ENCODE measurements at regions not wholly inside any gene's neighbourhood (a gene's known extent, or its start where the extent isn't known, plus 50 kb on each side); places are given as distances from the start of the nearest gene placed in this dataset.

GRCh38 chr18:22790545-22791309 lies 142.4 kb upstream of the RBBP8 start:
- Histone ChIP-seq H3K9ac (ENCODE audit: low read depth, low read length, poor library complexity) (no peak overlapping the region), H3K27me3 (ENCODE audit: control insufficient read depth in 3 of 3, insufficient read depth in 3 of 3, low read depth in 1 of 3, low read length in 3 of 3) (no peaks in the 10 kb centered on the region), H3K4ac (ENCODE audit: low read length) (no peak overlapping the region), H3K14ac (ENCODE audit: low read length) (no peak overlapping the region), H3K27ac (replicated peaks; ENCODE audit: low read length) (no peak overlapping the region), H2AK5ac (ENCODE audit: low read depth, low read length) (no peak overlapping the region), H3K4me2 (ENCODE audit: insufficient read depth, low read length, poor library complexity, severe bottlenecking) (no peak overlapping the region), H3K9me3 (replicated peaks in 1 of 2; ENCODE audit: control insufficient read depth in 2 of 2, insufficient read depth in 1 of 2, low read depth in 1 of 2, low read length in 2 of 2) (no peaks in the 10 kb centered on the region), H3K4me3 (ENCODE audit: low read length in 2 of 2) (no peak overlapping the region), H2BK120ac (ENCODE audit: low read depth, low read length) (no peak overlapping the region), H4K91ac (ENCODE audit: low read depth, low read length, poor library complexity) (no peak overlapping the region), H2BK12ac (ENCODE audit: low read length) (no peak overlapping the region), H3K4me1 (ENCODE audit: control insufficient read depth in 2 of 2, insufficient read depth in 1 of 2, low read depth in 1 of 2, low read length in 2 of 2) (peaks cover 0 to 12% of the 10 kb centered on the region in 2 donors), H2BK15ac (ENCODE audit: low read length) (no peak overlapping the region), H4K8ac (ENCODE audit: low read depth, low read length) (no peak overlapping the region), H3K23ac (ENCODE audit: low read depth, low read length, poor library complexity) (no peak overlapping the region), H3K79me1 (ENCODE audit: low read depth, low read length) (no peaks in the 10 kb centered on the region), H2AFZ (ENCODE audit: low read length) (no peak overlapping the region), H3K18ac (ENCODE audit: low read length) (no peak overlapping the region), H2BK5ac (ENCODE audit: low read length) (no peak overlapping the region), H3K36me3 (replicated peaks in 1 of 2; ENCODE audit: control insufficient read depth in 2 of 2, insufficient read depth in 2 of 2, low read length in 2 of 2) (no peaks in the 10 kb centered on the region)
- no peak for DNase-seq (ENCODE audit: low spot score)
- no CpG with 5 or more reads among the region's 4 CpGs for WGBS, 2 donors (ENCODE audit: extremely low coverage in 2 of 2, insufficient read length in 2 of 2, insufficient replicate concordance in 1 of 2)

DNA sequence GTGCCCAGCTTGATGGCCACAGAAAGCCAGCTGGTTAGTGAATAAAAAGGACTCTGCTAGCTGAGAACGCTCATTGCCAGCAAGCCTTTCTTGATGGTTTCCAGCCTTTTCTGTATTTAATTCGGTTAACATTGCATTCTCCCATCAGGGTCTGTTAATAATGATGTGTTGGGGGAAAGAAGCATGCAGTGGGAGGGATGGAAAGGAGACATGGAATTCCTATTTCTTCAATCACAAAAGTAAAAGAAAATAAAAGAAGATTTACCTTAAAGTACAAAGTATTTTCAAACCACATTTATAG lies 141.9 kb upstream of the RBBP8 start:
- no peak overlapping the region for H3K18ac ChIP-seq (ENCODE audit: low read length)
- H3K79me1 ChIP-seq (ENCODE audit: low read depth, low read length), result no peaks in the 10 kb centered on the region
- H3K36me3 ChIP-seq (replicated peaks in 1 of 2; ENCODE audit: control insufficient read depth in 2 of 2, insufficient read depth in 2 of 2, low read length in 2 of 2), result no peaks in the 10 kb centered on the region
- H3K27me3 ChIP-seq (ENCODE audit: control insufficient read depth in 3 of 3, insufficient read depth in 3 of 3, low read depth in 1 of 3, low read length in 3 of 3), result no peaks in the 10 kb centered on the region
- no peak overlapping the region for H3K23ac ChIP-seq (ENCODE audit: low read depth, low read length, poor library complexity)
- no CpG with 5 or more reads among the region's 2 CpGs for WGBS, 2 donors (ENCODE audit: extremely low coverage in 2 of 2, insufficient read length in 2 of 2, insufficient replicate concordance in 1 of 2)
- no peak overlapping the region for H4K91ac ChIP-seq (ENCODE audit: low read depth, low read length, poor library complexity)
- H2BK120ac ChIP-seq (ENCODE audit: low read depth, low read length), result no peak overlapping the region
- H3K14ac ChIP-seq (ENCODE audit: low read length), result no peak overlapping the region
- H3K9me3 ChIP-seq (replicated peaks in 1 of 2; ENCODE audit: control insufficient read depth in 2 of 2, insufficient read depth in 1 of 2, low read depth in 1 of 2, low read length in 2 of 2), result no peaks in the 10 kb centered on the region
- H3K4me3 ChIP-seq (ENCODE audit: low read length in 2 of 2), result no peak overlapping the region
- no peak overlapping the region for H2BK5ac ChIP-seq (ENCODE audit: low read length)
- H3K4ac ChIP-seq (ENCODE audit: low read length), result no peak overlapping the region
- H2BK12ac ChIP-seq (ENCODE audit: low read length), result no peak overlapping the region
- no peak for DNase-seq (ENCODE audit: low spot score)
- H3K4me2 ChIP-seq (ENCODE audit: insufficient read depth, low read length, poor library complexity, severe bottlenecking), result no peak overlapping the region
- H2AK5ac ChIP-seq (ENCODE audit: low read depth, low read length), result no peak overlapping the region
- no peak overlapping the region for H2BK15ac ChIP-seq (ENCODE audit: low read length)
- H3K9ac ChIP-seq (ENCODE audit: low read depth, low read length, poor library complexity), result no peak overlapping the region
- H3K27ac ChIP-seq (replicated peaks; ENCODE audit: low read length), result no peak overlapping the region
- H4K8ac ChIP-seq (ENCODE audit: low read depth, low read length), result no peak overlapping the region
- no peak overlapping the region for H2AFZ ChIP-seq (ENCODE audit: low read length)
- H3K4me1 ChIP-seq (ENCODE audit: control insufficient read depth in 2 of 2, insufficient read depth in 1 of 2, low read depth in 1 of 2, low read length in 2 of 2), result peaks cover 0 to 12% of the 10 kb centered on the region in 2 donors

- Histone ChIP-seq H2AFZ (ENCODE audit: low read length) (no peak overlapping the region), H2BK120ac (ENCODE audit: low read depth, low read length) (no peak overlapping the region)
- WGBS, 2 donors (ENCODE audit: extremely low coverage in 2 of 2, insufficient read length in 2 of 2, insufficient replicate concordance in 1 of 2), result no CpG with 5 or more reads among the region's 4 CpGs
Observed at GRCh38 chr18:22796113-22796512, 137.0 kb upstream of the RBBP8 start.

DNA sequence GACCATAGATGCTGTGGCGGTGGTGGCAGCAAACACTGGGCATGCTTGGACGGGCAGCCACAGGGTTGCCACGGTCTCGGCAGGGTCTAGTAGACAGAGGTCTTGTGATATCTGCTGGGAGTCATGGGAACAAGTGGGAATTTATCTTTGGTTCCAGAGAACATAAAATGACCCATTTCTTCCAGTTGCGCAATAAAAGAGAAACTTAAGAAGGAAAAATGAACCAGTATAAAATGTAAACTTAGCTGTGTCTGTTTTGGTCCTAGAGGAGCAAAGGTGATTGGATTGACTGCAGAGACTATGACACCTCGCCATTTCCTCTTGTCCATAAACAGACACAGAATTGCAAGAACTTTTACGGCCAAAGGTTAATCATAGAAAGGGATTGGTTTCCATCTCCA lies 132.6 kb upstream of the RBBP8 start:
- no peak overlapping the region for H4K91ac ChIP-seq (ENCODE audit: low read depth, low read length, poor library complexity)
- no peaks in the 10 kb centered on the region for H3K79me1 ChIP-seq (ENCODE audit: low read depth, low read length)
- H4K8ac ChIP-seq (ENCODE audit: low read depth, low read length), result no peak overlapping the region
- no peak overlapping the region for H3K14ac ChIP-seq (ENCODE audit: low read length)
- DNase-seq (ENCODE audit: low spot score), result no peak
- H3K4me1 ChIP-seq (ENCODE audit: control insufficient read depth in 2 of 2, insufficient read depth in 1 of 2, low read depth in 1 of 2, low read length in 2 of 2), result no peaks in the 10 kb centered on the region
- peaks cover 0 to 2% of the 10 kb centered on the region in 2 donors for H3K9me3 ChIP-seq (replicated peaks in 1 of 2; ENCODE audit: control insufficient read depth in 2 of 2, insufficient read depth in 1 of 2, low read depth in 1 of 2, low read length in 2 of 2)
- no peak overlapping the region for H2AK5ac ChIP-seq (ENCODE audit: low read depth, low read length)
- H3K4me3 ChIP-seq (ENCODE audit: low read length in 2 of 2), result no peak overlapping the region
- no peak overlapping the region for H2BK12ac ChIP-seq (ENCODE audit: low read length)
- H3K27me3 ChIP-seq (ENCODE audit: control insufficient read depth in 3 of 3, insufficient read depth in 3 of 3, low read depth in 1 of 3, low read length in 3 of 3), result peaks cover 0 to 5% (median 0%) of the 10 kb centered on the region in 3 experiments
- H3K4ac ChIP-seq (ENCODE audit: low read length), result no peak overlapping the region
- no peak overlapping the region for H2BK5ac ChIP-seq (ENCODE audit: low read length)
- H3K9ac ChIP-seq (ENCODE audit: low read depth, low read length, poor library complexity), result no peak overlapping the region
- no peak overlapping the region for H2BK120ac ChIP-seq (ENCODE audit: low read depth, low read length)
- no peak overlapping the region for H3K27ac ChIP-seq (replicated peaks; ENCODE audit: low read length)
- no peak overlapping the region for H2BK15ac ChIP-seq (ENCODE audit: low read length)
- no peak overlapping the region for H3K4me2 ChIP-seq (ENCODE audit: insufficient read depth, low read length, poor library complexity, severe bottlenecking)
- H3K18ac ChIP-seq (ENCODE audit: low read length), result no peak overlapping the region
- H3K23ac ChIP-seq (ENCODE audit: low read depth, low read length, poor library complexity), result no peak overlapping the region
- WGBS, 2 donors (ENCODE audit: extremely low coverage in 2 of 2, insufficient read length in 2 of 2, insufficient replicate concordance in 1 of 2), result no CpG with 5 or more reads among the region's 7 CpGs
- no peak overlapping the region for H2AFZ ChIP-seq (ENCODE audit: low read length)
- no peaks in the 10 kb centered on the region for H3K36me3 ChIP-seq (replicated peaks in 1 of 2; ENCODE audit: control insufficient read depth in 2 of 2, insufficient read depth in 2 of 2, low read length in 2 of 2)

More at GRCh38 chr18:22796113-22796512, 137.0 kb upstream of the RBBP8 start:
- no peak overlapping the region for H3K14ac ChIP-seq (ENCODE audit: low read length)
- H3K4me3 ChIP-seq (ENCODE audit: low read length in 2 of 2), result no peak overlapping the region
- H3K27ac ChIP-seq (replicated peaks; ENCODE audit: low read length), result no peak overlapping the region
- H3K79me1 ChIP-seq (ENCODE audit: low read depth, low read length), result no peaks in the 10 kb centered on the region
- H3K4me1 ChIP-seq (ENCODE audit: control insufficient read depth in 2 of 2, insufficient read depth in 1 of 2, low read depth in 1 of 2, low read length in 2 of 2), result no peaks in the 10 kb centered on the region
- no peak overlapping the region for H4K8ac ChIP-seq (ENCODE audit: low read depth, low read length)
- H3K9me3 ChIP-seq (replicated peaks in 1 of 2; ENCODE audit: control insufficient read depth in 2 of 2, insufficient read depth in 1 of 2, low read depth in 1 of 2, low read length in 2 of 2), result no peaks in the 10 kb centered on the region
- no peaks in the 10 kb centered on the region for H3K36me3 ChIP-seq (replicated peaks in 1 of 2; ENCODE audit: control insufficient read depth in 2 of 2, insufficient read depth in 2 of 2, low read length in 2 of 2)
- H2AK5ac ChIP-seq (ENCODE audit: low read depth, low read length), result no peak overlapping the region
- DNase-seq (ENCODE audit: low spot score), result no peak
- H2BK5ac ChIP-seq (ENCODE audit: low read length), result no peak overlapping the region
- H2BK12ac ChIP-seq (ENCODE audit: low read length), result no peak overlapping the region
- no peak overlapping the region for H3K18ac ChIP-seq (ENCODE audit: low read length)
- H3K4me2 ChIP-seq (ENCODE audit: insufficient read depth, low read length, poor library complexity, severe bottlenecking), result no peak overlapping the region
- H3K9ac ChIP-seq (ENCODE audit: low read depth, low read length, poor library complexity), result no peak overlapping the region
- no peak overlapping the region for H4K91ac ChIP-seq (ENCODE audit: low read depth, low read length, poor library complexity)
- no peak overlapping the region for H3K4ac ChIP-seq (ENCODE audit: low read length)
- H3K23ac ChIP-seq (ENCODE audit: low read depth, low read length, poor library complexity), result no peak overlapping the region
- no peak overlapping the region for H2BK15ac ChIP-seq (ENCODE audit: low read length)
- H3K27me3 ChIP-seq (ENCODE audit: control insufficient read depth in 3 of 3, insufficient read depth in 3 of 3, low read depth in 1 of 3, low read length in 3 of 3), result peaks cover 0 to 5% (median 0%) of the 10 kb centered on the region in 3 experiments

All from neuronal stem cell (in vitro differentiated cells).